ENCODE measurements at regions not wholly inside any gene's neighbourhood (a gene's known extent, or its start where the extent isn't known, plus 50 kb on each side); places are given as distances from the start of the nearest gene placed in this dataset.

DNA sequence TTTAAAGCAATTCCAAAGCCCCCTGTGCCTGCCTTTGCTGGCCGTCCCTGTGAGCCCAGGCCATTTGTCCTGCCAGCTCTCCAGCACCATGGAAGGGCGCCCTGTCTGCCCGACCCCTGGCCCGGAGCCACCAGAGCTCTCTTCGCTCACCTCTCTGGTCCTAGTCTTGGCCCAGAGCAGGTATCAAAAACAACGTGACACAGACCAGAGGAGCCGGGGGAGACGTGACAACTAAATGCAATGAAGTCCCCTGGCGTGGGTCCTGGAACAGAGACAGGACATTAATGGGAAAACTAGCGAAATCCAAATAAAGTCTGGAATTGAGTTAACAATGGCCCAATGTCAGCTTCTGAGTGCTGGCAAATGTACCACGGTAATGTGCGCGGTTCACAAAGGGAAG, 83.2 kb upstream of the DIO3 start:
- no peaks in the 10 kb centered on the region for H3K27me3 ChIP-seq (ENCODE audit: control insufficient read depth, insufficient read depth, low read length)
- H3K36me3 ChIP-seq (replicated peaks; ENCODE audit: control insufficient read depth, insufficient read depth, low read length), result no peaks in the 10 kb centered on the region
- H3K4me3 ChIP-seq (ENCODE audit: insufficient read depth, low read depth, low read length), result no peak overlapping the region
- DNase-seq, result no peak

DNA sequence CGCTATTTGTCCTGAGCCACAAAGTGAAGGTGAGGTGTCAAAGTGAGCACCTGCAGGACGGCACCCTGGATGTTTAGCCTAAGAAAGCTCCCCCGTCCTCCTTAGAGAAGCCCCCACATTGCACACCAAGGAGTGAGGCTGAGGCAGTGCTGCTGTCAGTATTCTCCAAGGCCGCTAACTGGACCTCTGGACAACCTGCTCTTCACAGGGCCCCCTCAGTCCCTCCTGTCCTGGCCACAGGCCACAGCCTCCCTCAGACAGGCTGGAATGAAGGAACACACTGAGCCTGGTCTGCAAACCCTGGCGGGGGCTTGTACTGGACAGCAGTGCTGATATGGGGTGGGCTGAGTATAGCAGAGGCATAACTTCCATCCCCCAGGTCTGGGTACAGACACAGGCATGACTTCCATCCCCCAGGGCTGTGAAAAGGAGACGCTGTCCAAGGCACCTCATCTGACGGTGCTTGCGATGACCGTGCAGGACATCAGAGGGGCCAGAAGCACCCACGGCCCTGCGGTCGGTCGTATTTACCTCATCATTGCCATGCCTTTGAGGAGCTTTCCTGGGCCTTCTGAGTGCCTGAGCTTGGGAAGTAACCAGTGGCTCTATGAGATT, 82.4 kb upstream of the DIO3 start:
- H3K27me3 ChIP-seq (ENCODE audit: control insufficient read depth, insufficient read depth, low read length), result no peaks in the 10 kb centered on the region
- H3K36me3 ChIP-seq (replicated peaks; ENCODE audit: control insufficient read depth, insufficient read depth, low read length), result no peaks in the 10 kb centered on the region
- DNase-seq, result no peak
- no peak overlapping the region for H3K4me3 ChIP-seq (ENCODE audit: insufficient read depth, low read depth, low read length)

DNA sequence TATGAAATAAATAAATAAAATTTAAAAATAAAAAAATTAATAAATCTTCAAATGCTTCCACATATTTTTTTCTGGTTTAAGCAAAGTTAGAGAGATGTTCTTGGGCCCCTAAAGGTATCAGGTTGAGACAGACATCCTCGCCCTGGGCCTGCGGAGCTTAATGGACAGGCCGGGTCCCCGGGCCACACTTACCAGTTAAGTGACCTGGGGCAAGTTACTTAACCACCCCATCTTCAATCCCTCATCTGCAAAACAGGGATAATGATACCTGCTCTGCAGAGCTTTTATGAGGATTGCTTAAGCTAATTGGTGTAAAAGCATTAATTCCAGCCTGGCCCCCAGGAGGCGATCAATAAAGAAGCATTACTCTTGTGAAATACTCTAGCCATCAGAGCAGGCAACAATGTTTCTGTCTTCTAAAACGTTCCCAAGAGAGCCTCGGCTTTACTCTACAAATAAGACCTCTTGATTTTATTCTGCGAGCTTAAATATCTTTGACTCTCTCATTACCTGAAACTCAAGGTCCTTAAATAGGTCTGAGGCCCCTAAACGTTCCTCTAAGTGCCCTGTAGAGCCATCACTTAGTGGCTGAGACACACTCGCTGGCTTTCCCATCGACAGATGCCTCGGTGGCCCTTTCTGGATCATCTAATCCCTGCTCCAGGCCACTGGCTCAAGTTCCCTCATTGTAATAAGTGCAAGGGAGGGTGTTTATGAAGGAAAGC, 81.1 kb upstream of the DIO3 start:
- peak; percentile 26 for DNase-seq
- Histone ChIP-seq H3K4me3 (ENCODE audit: insufficient read depth, low read depth, low read length) (no peak overlapping the region), H3K36me3 (replicated peaks; ENCODE audit: control insufficient read depth, insufficient read depth, low read length) (no peaks in the 10 kb centered on the region), H3K27me3 (ENCODE audit: control insufficient read depth, insufficient read depth, low read length) (no peaks in the 10 kb centered on the region)

DNA sequence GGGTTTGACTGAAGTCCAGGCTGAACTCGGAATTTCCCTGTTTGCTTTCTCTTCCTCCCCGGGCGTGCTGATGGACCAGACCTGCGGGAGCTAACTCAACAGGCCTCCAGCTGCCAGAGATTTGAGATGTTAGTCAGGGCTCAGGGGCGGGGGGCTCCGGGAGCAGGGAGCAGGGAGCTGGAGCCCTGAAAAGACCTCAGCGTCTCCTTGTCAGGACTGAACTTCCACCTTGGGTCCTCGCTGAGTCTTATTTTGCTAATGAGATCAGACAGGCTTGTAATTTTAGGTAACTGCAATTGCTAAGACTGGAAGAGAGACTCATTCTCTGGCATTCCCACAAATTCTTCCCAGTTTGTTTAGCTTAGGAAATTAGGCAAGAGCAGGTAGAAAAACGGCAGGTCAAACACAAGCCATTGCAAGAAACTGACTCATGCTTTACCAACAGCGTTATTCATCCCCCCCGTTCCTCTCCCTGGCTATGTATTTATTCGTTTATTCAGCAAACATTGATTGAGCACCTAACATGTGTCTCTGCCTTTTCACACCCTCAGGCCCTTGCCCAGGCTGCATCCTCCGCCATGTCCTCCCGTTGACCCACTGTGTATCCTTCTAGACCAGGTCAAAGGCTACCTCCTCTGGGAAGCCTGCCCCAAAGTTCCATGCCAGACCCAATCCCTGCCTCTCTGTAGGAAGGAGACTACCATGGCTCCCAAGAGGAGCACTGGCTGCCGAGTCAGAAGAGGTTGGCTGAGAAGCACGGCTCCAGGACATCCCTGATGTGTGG, 80.4 kb upstream of the DIO3 start:
- no peak for DNase-seq
- no peak overlapping the region for H3K4me3 ChIP-seq (ENCODE audit: insufficient read depth, low read depth, low read length)
- no peaks in the 10 kb centered on the region for H3K27me3 ChIP-seq (ENCODE audit: control insufficient read depth, insufficient read depth, low read length)
- H3K36me3 ChIP-seq (replicated peaks; ENCODE audit: control insufficient read depth, insufficient read depth, low read length), result no peaks in the 10 kb centered on the region

DNA sequence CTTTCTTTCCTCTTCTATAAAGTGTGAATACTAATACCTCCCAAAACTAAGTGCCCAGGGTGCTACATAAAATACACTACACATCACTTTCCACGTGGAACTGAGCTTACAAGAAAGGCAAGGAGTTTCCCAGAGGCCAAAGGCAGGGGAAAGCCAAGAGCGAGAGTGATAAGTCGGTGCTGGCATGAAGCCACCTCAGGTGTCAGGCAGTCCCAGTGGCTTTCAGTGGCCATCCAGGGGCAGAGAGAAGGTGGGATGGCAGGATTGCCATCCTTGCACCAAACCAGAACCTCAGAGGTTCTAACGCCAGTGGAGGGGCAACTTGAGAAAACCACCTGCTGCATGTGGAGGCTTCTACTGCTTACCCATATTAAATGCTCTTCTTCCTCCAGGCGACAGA, 79.7 kb upstream of the DIO3 start:
- Histone ChIP-seq H3K36me3 (replicated peaks; ENCODE audit: control insufficient read depth, insufficient read depth, low read length) (no peaks in the 10 kb centered on the region), H3K4me3 (ENCODE audit: insufficient read depth, low read depth, low read length) (no peak overlapping the region), H3K27me3 (ENCODE audit: control insufficient read depth, insufficient read depth, low read length) (no peaks in the 10 kb centered on the region)
- no peak for DNase-seq

DNA sequence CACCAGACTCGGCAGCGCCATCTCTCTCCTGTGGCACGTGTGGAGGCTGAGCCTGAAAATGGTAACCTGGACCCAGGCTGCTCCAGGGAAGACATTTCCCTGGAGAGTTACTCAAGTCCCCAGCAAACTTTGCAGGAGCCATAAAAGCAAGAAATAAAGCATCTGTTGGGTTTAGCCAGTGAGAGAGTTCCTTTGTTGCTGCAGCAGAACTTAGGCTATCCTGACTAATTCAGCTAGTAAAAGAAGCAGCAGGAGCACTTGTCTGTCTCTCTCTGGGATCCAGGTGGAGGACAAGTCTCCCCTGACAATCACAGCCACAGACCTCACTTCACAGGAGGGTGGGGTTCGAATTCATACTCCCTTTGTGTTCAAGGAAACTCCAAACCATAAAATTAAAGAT, 79.2 kb upstream of the DIO3 start:
- H3K4me3 ChIP-seq (ENCODE audit: insufficient read depth, low read depth, low read length), result no peak overlapping the region
- no peak for DNase-seq
- H3K36me3 ChIP-seq (replicated peaks; ENCODE audit: control insufficient read depth, insufficient read depth, low read length), result no peaks in the 10 kb centered on the region
- H3K27me3 ChIP-seq (ENCODE audit: control insufficient read depth, insufficient read depth, low read length), result no peaks in the 10 kb centered on the region

DNA sequence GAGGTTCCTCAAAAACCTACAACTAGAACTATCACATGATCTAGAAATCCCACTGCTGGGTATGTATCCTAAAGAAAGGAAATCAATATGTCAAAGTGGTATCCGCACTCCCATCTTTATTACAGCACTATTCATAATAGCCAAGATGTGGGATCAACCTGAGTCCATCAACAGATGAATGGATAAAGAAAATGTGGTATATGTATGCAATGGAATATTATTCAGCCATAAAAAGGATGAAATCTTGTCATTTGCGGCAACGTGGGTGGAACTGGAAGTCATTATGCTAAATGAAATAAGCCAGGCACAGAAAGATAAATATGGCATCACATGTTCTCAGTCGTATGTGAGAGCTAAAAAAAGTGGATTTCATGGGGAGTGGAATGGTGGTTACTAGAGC, 77.5 kb upstream of the DIO3 start:
- no peak for DNase-seq
- Histone ChIP-seq H3K36me3 (replicated peaks; ENCODE audit: control insufficient read depth, insufficient read depth, low read length) (no peaks in the 10 kb centered on the region), H3K4me3 (ENCODE audit: insufficient read depth, low read depth, low read length) (no peak overlapping the region), H3K27me3 (ENCODE audit: control insufficient read depth, insufficient read depth, low read length) (no peaks in the 10 kb centered on the region)

DNA sequence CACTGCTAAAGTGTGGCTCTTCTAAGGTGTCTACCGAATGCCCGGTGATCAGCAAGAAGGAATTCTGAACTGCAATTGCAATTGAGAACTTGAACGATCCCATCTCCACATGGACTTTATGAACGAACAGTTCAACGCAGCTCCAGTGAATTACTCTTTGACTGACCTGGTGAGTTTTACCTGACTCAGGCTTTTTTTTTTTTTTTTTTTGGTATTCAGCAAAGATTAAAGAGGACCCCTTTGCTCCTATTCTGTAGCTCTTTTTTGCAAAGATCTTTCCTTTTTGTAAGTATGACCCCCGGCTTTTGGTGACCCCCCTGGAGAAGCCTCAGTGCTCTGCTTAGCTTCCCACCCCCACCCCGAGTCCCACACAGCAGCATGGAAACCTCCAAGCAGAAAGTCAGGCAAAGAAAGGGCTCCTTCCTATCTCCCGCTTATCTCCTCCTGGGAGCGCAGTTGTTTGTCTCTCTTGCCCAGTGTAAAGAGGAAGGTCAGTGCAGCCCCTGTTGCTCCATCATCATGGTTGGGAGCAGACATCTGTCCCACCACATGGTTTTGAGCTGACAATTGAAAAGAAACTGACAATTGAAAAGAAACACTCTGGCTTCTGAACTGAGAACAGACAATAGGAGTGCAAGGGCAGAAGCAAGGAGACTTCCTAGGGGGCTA, 72.1 kb upstream of the DIO3 start:
- no peak overlapping the region for H3K4me3 ChIP-seq (ENCODE audit: insufficient read depth, low read depth, low read length)
- no peak for DNase-seq
- H3K27me3 ChIP-seq (ENCODE audit: control insufficient read depth, insufficient read depth, low read length), result no peaks in the 10 kb centered on the region
- H3K36me3 ChIP-seq (replicated peaks; ENCODE audit: control insufficient read depth, insufficient read depth, low read length), result no peaks in the 10 kb centered on the region

DNA sequence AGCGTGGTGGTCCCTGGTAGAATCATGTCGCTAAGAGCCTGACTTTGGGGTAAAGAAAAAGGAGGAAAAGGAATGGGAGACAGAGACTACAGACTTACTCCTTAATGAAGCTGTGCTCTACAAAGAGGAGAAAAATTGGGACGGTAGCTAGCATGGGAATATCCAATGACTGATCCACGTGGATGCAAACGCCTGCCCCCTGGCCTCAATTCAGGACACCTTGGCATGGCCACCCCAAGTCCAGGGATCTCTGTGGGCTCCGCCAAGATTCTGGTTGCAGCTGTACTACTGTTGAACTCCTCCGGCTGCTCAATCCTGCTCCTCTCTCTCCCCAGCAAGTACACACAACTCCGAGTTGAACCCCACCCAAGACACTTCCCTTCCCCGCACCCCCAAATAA, 70.5 kb upstream of the DIO3 start:
- Histone ChIP-seq H3K27me3 (ENCODE audit: control insufficient read depth, insufficient read depth, low read length) (no peaks in the 10 kb centered on the region), H3K4me3 (ENCODE audit: insufficient read depth, low read depth, low read length) (no peak overlapping the region)
- DNase-seq, result no peak

DNA sequence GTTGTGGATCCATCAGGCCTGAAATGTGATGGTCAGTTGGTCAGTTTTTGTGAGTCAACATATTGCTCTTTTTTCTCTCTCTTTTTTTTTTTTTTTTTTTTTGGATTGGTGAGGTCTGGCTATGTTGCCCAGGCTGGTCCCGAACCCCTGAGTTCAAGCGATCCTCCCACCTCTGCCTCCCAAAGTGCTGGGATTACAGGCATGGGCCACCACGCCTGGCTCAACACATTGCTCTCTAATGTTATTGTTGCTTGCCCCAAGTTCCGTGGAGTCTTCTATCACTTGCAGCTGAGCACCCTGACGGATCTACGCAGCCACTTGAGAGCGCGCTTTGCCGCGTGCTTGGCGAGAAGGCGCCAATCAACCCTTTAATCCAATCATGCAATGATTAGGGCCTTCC, 69.5 kb upstream of the DIO3 start:
- no peaks in the 10 kb centered on the region for H3K27me3 ChIP-seq (ENCODE audit: control insufficient read depth, insufficient read depth, low read length)
- H3K4me3 ChIP-seq (ENCODE audit: insufficient read depth, low read depth, low read length), result no peak overlapping the region
- no peak for DNase-seq
- H3K36me3 ChIP-seq (replicated peaks; ENCODE audit: control insufficient read depth, insufficient read depth, low read length), result no peaks in the 10 kb centered on the region

More for the DNA sequence above, 70.5 kb upstream of the DIO3 start:
- no peaks in the 10 kb centered on the region for H3K36me3 ChIP-seq (replicated peaks; ENCODE audit: control insufficient read depth, insufficient read depth, low read length)

DNA sequence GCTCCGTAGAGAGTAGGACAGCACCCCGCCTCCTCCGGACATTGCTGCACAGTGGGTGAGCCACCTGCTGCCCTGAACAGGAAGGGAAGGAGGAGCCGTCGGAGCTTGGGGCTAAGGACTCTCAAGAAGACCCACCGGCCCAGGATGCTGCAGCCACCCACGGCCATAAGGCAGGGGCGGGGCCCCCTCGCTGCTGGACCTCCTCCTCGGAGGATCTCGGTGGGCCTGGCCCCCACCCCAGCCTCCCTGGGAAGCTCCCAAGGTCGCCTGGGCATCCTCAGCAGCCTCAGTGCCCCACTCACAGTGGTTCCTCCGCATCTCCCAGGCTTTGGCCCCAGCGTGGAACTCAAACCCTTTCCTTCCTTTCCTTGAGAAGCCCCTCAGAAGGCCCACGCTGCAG, 68.6 kb upstream of the DIO3 start:
- DNase-seq, result peak; percentile 38
- Histone ChIP-seq H3K27me3 (ENCODE audit: control insufficient read depth, insufficient read depth, low read length) (no peaks in the 10 kb centered on the region), H3K36me3 (replicated peaks; ENCODE audit: control insufficient read depth, insufficient read depth, low read length) (no peaks in the 10 kb centered on the region), H3K4me3 (ENCODE audit: insufficient read depth, low read depth, low read length) (no peak overlapping the region)

DNA sequence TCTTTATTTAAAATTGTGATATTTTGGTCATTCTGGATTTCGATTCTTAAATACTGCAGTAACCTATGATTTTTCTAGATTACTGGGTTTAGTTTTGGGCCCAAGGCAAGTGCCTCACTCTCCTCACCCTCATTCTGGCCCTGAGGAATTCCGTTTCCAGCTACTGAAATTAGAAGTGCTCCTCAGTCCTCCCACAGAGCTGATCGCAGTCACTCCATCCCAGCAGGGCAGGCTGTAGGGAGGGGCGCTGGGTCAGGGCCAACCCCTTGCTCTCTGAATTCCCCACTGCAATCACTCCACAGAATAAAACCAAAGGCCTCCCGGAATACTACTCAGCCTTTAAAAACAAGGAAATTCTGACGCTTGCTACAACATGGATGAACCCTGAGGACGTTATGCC, 66.5 kb upstream of the DIO3 start:
- Histone ChIP-seq H3K4me3 (ENCODE audit: insufficient read depth, low read depth, low read length) (no peak overlapping the region), H3K27me3 (ENCODE audit: control insufficient read depth, insufficient read depth, low read length) (no peaks in the 10 kb centered on the region), H3K36me3 (replicated peaks; ENCODE audit: control insufficient read depth, insufficient read depth, low read length) (no peaks in the 10 kb centered on the region)
- peak; percentile 26 for DNase-seq

DNA sequence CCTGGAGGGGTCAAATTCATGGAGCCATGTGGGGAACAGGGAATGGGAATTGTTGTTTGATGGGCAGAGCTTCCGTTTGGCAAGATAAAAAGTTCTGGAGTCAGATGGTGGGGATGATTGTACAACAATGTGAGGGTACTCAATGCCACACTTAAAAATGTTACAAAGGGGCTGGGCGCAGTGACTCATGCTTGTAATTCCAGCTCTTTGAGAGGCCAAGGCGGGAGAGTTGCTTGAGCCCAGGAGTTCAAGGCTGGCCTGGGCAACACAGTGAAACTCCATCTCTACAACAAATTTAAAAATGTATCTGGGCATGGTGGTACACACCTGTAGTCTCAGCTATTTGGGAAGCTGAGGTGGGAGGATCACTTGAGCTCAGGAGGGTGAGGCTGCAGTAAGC, 66.0 kb upstream of the DIO3 start:
- Histone ChIP-seq H3K36me3 (replicated peaks; ENCODE audit: control insufficient read depth, insufficient read depth, low read length) (no peaks in the 10 kb centered on the region), H3K27me3 (ENCODE audit: control insufficient read depth, insufficient read depth, low read length) (no peaks in the 10 kb centered on the region), H3K4me3 (ENCODE audit: insufficient read depth, low read depth, low read length) (no peak overlapping the region)
- no peak for DNase-seq

DNA sequence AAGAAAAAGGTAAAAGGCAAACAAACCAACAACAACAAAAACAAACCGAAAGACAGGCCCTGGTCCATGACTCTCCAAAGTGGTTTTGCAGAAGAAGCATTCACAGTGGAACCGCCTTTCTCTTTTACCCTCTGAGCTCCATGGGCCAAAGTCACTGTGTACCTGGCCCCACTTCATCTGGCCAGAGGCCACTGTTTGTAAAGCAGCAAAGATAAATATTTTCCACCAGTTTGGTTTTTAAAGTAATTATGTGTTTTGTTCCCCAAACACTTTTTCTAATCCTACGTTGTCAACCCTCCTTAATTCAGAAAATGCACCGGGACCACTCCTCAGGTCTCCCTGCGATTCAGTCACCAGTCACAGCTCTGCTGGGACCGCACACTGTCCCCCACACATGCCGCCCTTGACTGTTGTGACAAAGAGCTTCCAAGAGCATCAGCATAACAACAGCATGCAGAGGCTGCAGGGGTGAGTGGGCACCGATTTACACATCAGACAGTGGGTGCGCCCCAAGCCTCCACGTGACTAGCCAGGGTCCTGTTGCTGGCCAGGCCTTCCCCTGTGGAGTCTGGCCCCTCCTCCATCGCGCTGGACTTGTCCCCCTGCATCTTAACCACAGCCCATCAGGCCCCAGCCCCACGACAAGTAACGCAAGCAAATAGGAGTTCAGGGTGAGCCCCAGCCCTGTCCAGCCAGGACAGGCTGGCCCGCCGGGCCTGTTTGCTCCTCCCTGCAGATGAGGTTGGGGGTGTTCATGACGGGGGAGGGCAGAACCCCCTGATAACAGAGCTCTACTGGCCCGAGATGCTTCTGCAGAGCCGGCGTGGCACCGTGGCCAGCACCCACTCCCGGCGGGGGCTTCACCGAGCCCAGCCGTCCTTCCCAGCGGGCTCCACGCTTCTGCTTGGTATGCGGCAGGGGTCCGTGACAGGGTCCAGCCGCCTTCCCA, 65.2 kb upstream of the DIO3 start:
- Histone ChIP-seq H3K27me3 (ENCODE audit: control insufficient read depth, insufficient read depth, low read length) (no peaks in the 10 kb centered on the region), H3K36me3 (replicated peaks; ENCODE audit: control insufficient read depth, insufficient read depth, low read length) (no peaks in the 10 kb centered on the region), H3K4me3 (ENCODE audit: insufficient read depth, low read depth, low read length) (no peak overlapping the region)
- DNase-seq, result peak; percentile 73
